Activated CD4-positive, alpha-beta T cell treated with anti-CD3 and anti-CD28 coated beads, Interleukin-2, amount 10 ng/mL, durations not matched to agents 7 days and 5 days (primary cell): ENCODE measurements at regions not wholly inside any gene's neighbourhood (a gene's known extent, or its start where the extent isn't known, plus 50 kb on each side); places are given as distances from the start of the nearest gene placed in this dataset.
"Not testable (repeated sequence)": the region's sequence is repeated elsewhere in the genome, so short reads cannot be mapped to it uniquely, and the experiment has no call there.

Experiments used
- CTCF ChIA-PET: fragments of 350-600 bp; sonication (Branson Sonifier 250); formaldehyde crosslinking; loops from one replicate; lab custom pipeline; 2021; ENCODE audit warnings: antibody characterized with exemption; lab: Charles Lee
- POLR2A ChIA-PET: fragments of 350-600 bp; sonication (Branson Sonifier 250); formaldehyde crosslinking; loops from one replicate; lab custom pipeline; 2021; ENCODE audit warnings: antibody characterized with exemption; lab: Charles Lee
- DNase-seq: peaks from one replicate; pipeline ENCODE4 v3.0.0-alpha.2; 2020
- H3K27ac Mint-ChIP-seq: one replicate; pipeline ENCODE4 v1.8.0; 2021; ENCODE audit warnings: mild to moderate bottlenecking, moderate library complexity, mixed read lengths
- H3K27me3 Mint-ChIP-seq: one replicate; pipeline ENCODE4 v1.8.0; 2021; ENCODE audit warnings: mixed read lengths
- H3K36me3 Mint-ChIP-seq: one replicate; pipeline ENCODE4 v1.8.0; 2021; ENCODE audit warnings: low read depth, mixed read lengths
- H3K4me1 Mint-ChIP-seq: one replicate; pipeline ENCODE4 v1.8.0; 2021; ENCODE audit warnings: mixed read lengths
- H3K4me3 Mint-ChIP-seq: one replicate; pipeline ENCODE4 v1.8.0; 2021; ENCODE audit warnings: mild to moderate bottlenecking, moderate library complexity, mixed read lengths
- H3K9me3 Mint-ChIP-seq: one replicate; pipeline ENCODE4 v1.8.0; 2021; ENCODE audit warnings: mixed read lengths

DNA sequence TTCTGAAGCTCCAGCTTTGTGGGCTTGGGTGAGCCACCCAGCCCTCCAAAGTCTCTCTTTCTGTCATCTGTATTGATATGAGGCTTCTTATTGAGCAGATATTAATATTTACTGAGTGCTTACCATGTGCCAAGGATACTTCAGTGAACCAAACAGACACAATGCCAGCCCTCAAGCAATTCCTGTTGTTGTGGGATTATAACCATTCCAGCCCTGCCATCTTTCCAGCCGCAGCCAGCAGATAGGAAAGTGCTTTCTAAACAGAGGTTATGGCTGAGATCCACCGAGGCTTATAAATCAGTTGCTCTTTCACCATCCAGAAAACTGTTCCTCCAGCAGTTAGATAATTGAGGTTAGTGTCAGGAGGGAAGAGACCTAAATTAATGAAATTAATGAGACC is 137.7 kb upstream of the ALDH1B1 start:
- Mint-ChIP-seq H3K36me3 (no peaks in the 10 kb centered on the region), H3K9me3 (no peaks in the 10 kb centered on the region), H3K27me3 (no peaks in the 10 kb centered on the region), H3K4me3 (no peak overlapping the region), H3K4me1 (no peaks in the 10 kb centered on the region), H3K27ac (no peak overlapping the region)
- ChIA-PET CTCF (no interaction called here), POLR2A (no interaction called here)
- no peak for DNase-seq

DNA sequence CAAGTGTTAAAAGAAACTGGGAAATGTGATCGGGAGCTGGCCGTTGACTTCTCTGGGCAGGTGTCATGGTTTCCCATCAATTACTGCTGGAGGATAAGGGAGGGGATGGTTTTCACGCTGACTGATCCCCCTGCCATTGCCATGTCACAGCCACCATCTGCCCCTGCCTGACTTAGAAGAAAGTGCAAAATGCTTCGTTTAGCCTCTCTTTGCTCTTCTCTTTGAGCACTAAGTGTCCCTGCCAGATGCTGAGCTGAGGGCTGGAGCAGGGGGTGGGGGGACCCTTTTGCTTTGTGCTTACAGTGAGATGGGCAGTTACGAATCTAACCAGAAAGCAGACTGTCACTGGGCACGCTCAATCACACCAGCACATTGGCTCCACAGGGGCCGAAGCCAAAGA is 138.4 kb upstream of the ALDH1B1 start:
- no peaks in the 10 kb centered on the region for H3K27me3 Mint-ChIP-seq
- H3K27ac Mint-ChIP-seq, result no peak overlapping the region
- POLR2A ChIA-PET, result no interaction called here
- CTCF ChIA-PET, result no interaction called here
- no peaks in the 10 kb centered on the region for H3K36me3 Mint-ChIP-seq
- H3K4me1 Mint-ChIP-seq, result no peaks in the 10 kb centered on the region
- H3K9me3 Mint-ChIP-seq, result no peaks in the 10 kb centered on the region
- DNase-seq, result no peak
- no peak overlapping the region for H3K4me3 Mint-ChIP-seq

GRCh38 chr9:38253200-38253599 is 139.3 kb upstream of the ALDH1B1 start:
- Mint-ChIP-seq H3K4me1 (no peaks in the 10 kb centered on the region), H3K27ac (no peak overlapping the region), H3K27me3 (no peaks in the 10 kb centered on the region), H3K9me3 (no peaks in the 10 kb centered on the region), H3K36me3 (no peaks in the 10 kb centered on the region), H3K4me3 (no peak overlapping the region)
- DNase-seq, result no peak
- CTCF ChIA-PET, result no interaction called here
- POLR2A ChIA-PET, result no interaction called here

- Mint-ChIP-seq H3K4me1 (no peaks in the 10 kb centered on the region), H3K27me3 (no peaks in the 10 kb centered on the region), H3K27ac (no peak overlapping the region), H3K36me3 (no peaks in the 10 kb centered on the region), H3K4me3 (no peak overlapping the region), H3K9me3 (no peaks in the 10 kb centered on the region)
- ChIA-PET CTCF (no interaction called here), POLR2A (no interaction called here)
- no peak for DNase-seq
These were observed 141.3 kb upstream of the ALDH1B1 start for GRCh38 chr9:38251036-38251860.

DNA sequence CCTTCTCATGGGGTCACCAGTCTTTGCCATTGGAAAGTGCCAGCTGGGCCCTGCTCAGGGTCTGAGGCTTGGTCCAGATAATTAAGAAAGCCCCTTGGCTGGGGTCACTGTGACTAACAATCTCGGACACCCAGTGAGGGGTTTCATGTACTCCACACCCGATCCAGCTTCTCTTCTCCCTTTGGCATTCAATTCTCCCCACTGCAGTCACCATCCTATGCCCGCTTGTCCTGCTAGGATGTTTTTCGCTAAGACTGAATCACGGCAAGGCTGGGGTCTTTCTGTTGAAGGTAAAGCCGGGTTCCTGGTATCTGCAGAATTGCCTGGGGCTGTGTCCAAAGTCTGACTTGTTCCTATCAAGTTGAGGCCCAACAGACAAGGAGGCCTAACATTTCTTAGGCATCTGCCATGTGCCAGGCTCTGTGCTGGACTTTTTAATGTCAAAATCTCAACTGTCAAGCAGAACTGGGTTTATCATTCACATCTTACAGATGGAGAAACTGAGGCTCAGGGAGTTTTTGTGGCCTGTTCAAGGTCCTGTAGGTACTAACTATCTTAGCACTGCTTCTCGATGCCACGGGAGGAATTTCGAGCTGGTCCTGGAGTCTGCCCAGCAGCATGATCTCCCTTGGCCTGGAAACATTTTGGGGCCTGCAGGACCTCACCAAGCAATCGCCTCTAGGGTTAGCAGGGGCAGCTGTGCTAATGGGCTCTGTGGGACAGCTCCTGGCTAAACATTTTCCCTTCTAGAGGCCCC is 142.0 kb upstream of the ALDH1B1 start:
- Mint-ChIP-seq H3K27ac (no peak overlapping the region), H3K9me3 (no peaks in the 10 kb centered on the region), H3K27me3 (no peaks in the 10 kb centered on the region), H3K4me1 (no peaks in the 10 kb centered on the region), H3K4me3 (no peak overlapping the region), H3K36me3 (no peaks in the 10 kb centered on the region)
- POLR2A ChIA-PET, result no interaction called here
- CTCF ChIA-PET, result interaction anchor here (1.1 kb wide), 1 partner anchor 14 kb away, joined by 5 read pairs; no protein-coding TSS in a partner anchor
- DNase-seq, result no peak

DNA sequence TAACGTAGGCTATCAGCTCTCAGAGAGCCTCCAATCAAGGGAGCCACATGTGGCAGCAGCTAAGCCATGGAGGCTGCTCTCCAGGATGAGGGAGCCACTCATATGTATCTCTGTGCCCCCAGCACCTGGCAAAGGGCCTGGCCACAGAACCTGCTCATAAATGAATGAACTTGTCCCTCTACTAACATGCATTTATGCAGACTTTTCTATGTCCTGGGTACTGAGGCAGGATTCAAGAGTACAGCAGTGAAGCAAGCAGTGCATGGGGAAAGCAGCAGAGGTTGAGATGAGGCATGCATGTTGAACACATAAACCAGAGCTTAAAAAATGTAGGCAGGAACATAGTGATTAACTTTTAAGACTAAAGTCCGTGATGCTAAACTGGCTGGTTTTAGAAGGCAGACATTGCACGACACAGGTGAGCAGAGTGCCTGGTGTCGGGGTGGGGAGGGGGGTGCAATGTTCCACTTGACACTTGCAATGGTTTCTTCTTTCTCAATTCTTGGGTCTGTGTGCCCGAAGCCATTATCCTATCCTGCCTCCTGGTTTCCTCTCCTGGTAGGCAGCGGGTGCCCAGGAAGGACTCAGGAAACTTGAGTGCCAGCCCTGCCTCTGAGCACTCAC is 142.8 kb upstream of the ALDH1B1 start:
- H3K4me1 Mint-ChIP-seq, result no peaks in the 10 kb centered on the region
- no peak for DNase-seq
- CTCF ChIA-PET, result interaction anchor here (1.1 kb wide), 1 partner anchor 15 kb away, joined by 5 read pairs; no protein-coding TSS in a partner anchor
- POLR2A ChIA-PET, result no interaction called here
- H3K27ac Mint-ChIP-seq, result no peak overlapping the region
- H3K4me3 Mint-ChIP-seq, result no peak overlapping the region
- no peaks in the 10 kb centered on the region for H3K9me3 Mint-ChIP-seq
- H3K27me3 Mint-ChIP-seq, result no peaks in the 10 kb centered on the region
- no peaks in the 10 kb centered on the region for H3K36me3 Mint-ChIP-seq

DNA sequence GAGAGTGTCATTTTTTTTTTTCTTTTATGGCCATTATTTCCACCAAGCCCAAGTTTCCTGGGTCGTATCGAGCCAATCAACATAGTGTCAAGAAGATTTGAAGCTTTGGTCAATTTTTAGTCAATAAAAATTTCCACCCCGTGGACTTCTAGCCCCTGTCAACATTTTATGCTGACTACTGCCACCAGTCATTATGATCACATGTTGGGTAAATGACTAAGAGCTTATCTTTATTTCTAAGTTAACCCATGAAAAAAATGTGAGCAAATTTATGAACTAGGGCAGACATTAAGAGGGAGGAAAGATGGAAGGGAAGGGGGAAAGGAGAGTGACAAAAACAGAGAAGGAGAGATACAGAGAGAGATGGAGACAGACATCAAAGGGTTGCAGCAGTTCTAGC is 143.5 kb upstream of the ALDH1B1 start:
- Mint-ChIP-seq H3K9me3 (no peaks in the 10 kb centered on the region), H3K27ac (no peak overlapping the region), H3K36me3 (no peaks in the 10 kb centered on the region), H3K27me3 (peaks cover under 1% of the 10 kb centered on the region), H3K4me1 (no peaks in the 10 kb centered on the region), H3K4me3 (no peak overlapping the region)
- DNase-seq, result no peak
- POLR2A ChIA-PET, result no interaction called here
- CTCF ChIA-PET, result interaction anchor here (1.1 kb wide), 1 partner anchor 15 kb away, joined by 5 read pairs; no protein-coding TSS in a partner anchor

GRCh38 chr9:38246833-38247232 is 145.7 kb upstream of the ALDH1B1 start:
- H3K27ac Mint-ChIP-seq, result no peak overlapping the region
- H3K4me3 Mint-ChIP-seq, result no peak overlapping the region
- no peaks in the 10 kb centered on the region for H3K9me3 Mint-ChIP-seq
- H3K27me3 Mint-ChIP-seq, result peaks cover 3% of the 10 kb centered on the region
- DNase-seq, result no peak
- ChIA-PET POLR2A (no interaction called here), CTCF (no interaction called here)
- no peaks in the 10 kb centered on the region for H3K4me1 Mint-ChIP-seq
- H3K36me3 Mint-ChIP-seq, result no peaks in the 10 kb centered on the region

DNA sequence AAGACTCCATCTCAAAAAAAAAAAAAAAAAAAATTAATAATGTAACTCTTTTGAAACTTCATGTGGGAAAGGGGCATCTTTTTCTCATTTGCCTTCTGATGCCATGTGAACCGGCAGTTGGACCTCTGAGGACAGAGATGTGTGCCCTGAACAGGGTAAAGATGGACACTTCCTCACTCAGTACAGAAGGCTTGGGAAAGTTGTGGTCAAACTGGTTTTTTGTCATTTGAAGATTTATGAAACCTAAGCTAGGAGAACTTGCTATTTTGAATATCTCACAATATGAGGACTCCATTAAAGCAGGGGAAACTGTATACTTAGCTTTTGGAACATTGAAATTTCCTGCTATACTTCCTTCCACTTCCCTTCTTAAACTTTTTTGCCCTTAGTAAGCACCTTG is 147.5 kb upstream of the ALDH1B1 start:
- no peaks in the 10 kb centered on the region for H3K9me3 Mint-ChIP-seq
- no peaks in the 10 kb centered on the region for H3K4me1 Mint-ChIP-seq
- no peak overlapping the region for H3K4me3 Mint-ChIP-seq
- H3K27me3 Mint-ChIP-seq, result peaks cover 3% of the 10 kb centered on the region
- POLR2A ChIA-PET, result no interaction called here
- CTCF ChIA-PET, result interaction anchor here (0.7 kb wide), 2 partner anchors 119 to 352 kb away, joined by 3 to 4 read pairs; no protein-coding TSS in a partner anchor
- H3K27ac Mint-ChIP-seq, result no peak overlapping the region
- no peaks in the 10 kb centered on the region for H3K36me3 Mint-ChIP-seq
- DNase-seq, result no peak

DNA sequence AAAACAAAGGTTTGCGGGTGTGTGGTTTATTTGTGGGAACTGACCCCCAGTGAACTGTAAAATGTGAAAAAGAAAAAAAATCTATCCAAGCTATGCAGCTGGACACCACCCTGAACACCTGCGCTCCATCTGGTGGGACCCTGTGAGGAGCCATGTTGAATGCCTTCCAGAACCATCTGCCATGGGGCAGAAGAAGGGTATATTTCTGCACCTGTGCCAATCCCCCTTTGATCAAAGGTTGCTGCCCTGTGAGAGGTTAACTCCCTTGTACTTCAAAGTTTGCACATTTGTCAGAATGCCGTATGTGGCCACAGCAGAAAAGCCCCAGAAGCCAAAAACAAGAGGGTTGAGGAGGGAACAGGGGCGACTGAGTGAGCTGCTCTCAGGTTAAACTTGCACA is 148.5 kb upstream of the ALDH1B1 start:
- DNase-seq, result no peak
- Mint-ChIP-seq H3K4me3 (no peak overlapping the region), H3K36me3 (no peaks in the 10 kb centered on the region), H3K27ac (no peak overlapping the region), H3K27me3 (peaks cover 3% of the 10 kb centered on the region), H3K4me1 (no peaks in the 10 kb centered on the region), H3K9me3 (no peaks in the 10 kb centered on the region)
- ChIA-PET CTCF (no interaction called here), POLR2A (no interaction called here)

DNA sequence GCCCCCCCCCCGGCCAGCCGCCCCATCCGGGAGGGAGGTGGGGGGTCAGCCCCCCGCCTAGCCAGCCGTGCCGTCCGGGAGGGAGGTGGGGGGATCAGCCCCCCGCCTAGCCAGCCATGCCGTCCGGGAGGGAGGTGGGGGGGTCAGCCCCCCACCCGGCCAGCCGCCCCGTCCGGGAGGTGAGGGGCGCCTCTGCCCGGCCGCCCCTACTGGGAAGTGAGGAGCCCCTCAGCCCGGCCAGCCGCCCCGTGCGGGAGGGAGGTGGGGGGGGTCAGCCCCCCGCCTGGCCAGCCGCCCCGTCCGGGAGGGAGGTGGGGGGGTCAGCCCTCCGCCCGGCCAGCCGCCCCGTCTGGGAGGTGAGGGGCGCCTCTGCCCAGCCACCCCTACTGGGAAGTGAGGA is 150.4 kb upstream of the ALDH1B1 start:
- H3K4me1 Mint-ChIP-seq, H3K27me3 Mint-ChIP-seq, H3K9me3 Mint-ChIP-seq, H3K27ac Mint-ChIP-seq, CTCF ChIA-PET, POLR2A ChIA-PET, H3K4me3 Mint-ChIP-seq, DNase-seq, H3K36me3 Mint-ChIP-seq: not testable (repeated sequence)

DNA sequence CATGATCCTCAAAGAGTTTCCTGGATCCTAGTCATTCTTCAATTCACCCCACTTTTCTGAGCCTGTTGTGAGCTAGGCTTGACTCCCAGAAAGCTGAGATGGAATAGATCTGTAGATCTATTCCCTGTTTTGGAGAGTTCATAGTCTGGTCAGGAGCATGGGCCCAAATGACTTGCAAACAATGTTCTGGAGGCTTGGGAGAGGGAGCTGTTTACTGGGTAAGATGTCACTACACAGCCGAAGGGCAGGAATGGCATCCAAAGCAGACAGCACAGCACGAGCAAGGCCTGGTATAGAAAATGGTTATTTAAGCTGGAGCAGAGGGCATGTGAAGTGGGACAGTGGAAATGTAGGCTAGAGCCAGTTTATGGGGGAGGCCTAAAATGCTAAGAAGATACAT is 152.5 kb upstream of the ALDH1B1 start:
- Mint-ChIP-seq H3K27ac (no peak overlapping the region), H3K27me3 (peaks cover 3% of the 10 kb centered on the region), H3K4me1 (no peaks in the 10 kb centered on the region), H3K4me3 (no peak overlapping the region), H3K36me3 (no peaks in the 10 kb centered on the region), H3K9me3 (no peaks in the 10 kb centered on the region)
- ChIA-PET CTCF (no interaction called here), POLR2A (no interaction called here)
- no peak for DNase-seq

- no peaks in the 10 kb centered on the region for H3K4me1 Mint-ChIP-seq
- no peak overlapping the region for H3K4me3 Mint-ChIP-seq
- POLR2A ChIA-PET, result no interaction called here
- H3K36me3 Mint-ChIP-seq, result no peaks in the 10 kb centered on the region
- H3K9me3 Mint-ChIP-seq, result no peaks in the 10 kb centered on the region
- CTCF ChIA-PET, result no interaction called here
- no peaks in the 10 kb centered on the region for H3K27me3 Mint-ChIP-seq
- H3K27ac Mint-ChIP-seq, result no peak overlapping the region
- no peak for DNase-seq
These were observed 157.3 kb upstream of the ALDH1B1 start for GRCh38 chr9:38235244-38235643.
